GM12873 (cell line): ENCODE measurements at regions not wholly inside any gene's neighbourhood (a gene's known extent, or its start where the extent isn't known, plus 50 kb on each side); places are given as distances from the start of the nearest gene placed in this dataset.

ENCODE experiments used
- TF ChIP-seq, protein P1 (sequence below): IDR thresholded peaks from 2 replicates; pipeline ENCODE4 v1.5.1; 2012; ENCODE audit warnings: low read depth, mild to moderate bottlenecking, moderate library complexity, low read length, control low read depth; ENCODE audit not compliant: insufficient read depth; ENCODE audit errors: missing control alignments

DNA sequence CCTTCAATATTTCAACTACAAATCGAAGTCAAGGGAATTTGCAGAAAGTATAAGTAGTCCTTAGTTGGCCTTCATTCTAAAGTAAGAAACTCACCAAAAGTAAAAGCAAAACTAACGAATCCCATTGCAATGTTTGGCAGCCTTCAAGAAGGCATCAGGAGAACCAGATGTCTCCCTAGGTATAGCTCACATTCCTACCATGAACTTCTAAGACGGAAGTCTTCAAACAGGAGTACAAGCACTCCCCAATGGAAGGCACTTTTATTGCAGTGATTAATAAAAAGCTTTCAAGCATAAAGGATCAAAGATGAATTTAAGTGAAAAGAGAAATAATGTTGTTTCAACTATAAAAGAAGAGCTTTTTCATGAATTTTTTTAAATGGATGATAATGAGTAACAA, 236.0 kb upstream of the NR5A2 start:
- TF ChIP-seq, protein P1, sequence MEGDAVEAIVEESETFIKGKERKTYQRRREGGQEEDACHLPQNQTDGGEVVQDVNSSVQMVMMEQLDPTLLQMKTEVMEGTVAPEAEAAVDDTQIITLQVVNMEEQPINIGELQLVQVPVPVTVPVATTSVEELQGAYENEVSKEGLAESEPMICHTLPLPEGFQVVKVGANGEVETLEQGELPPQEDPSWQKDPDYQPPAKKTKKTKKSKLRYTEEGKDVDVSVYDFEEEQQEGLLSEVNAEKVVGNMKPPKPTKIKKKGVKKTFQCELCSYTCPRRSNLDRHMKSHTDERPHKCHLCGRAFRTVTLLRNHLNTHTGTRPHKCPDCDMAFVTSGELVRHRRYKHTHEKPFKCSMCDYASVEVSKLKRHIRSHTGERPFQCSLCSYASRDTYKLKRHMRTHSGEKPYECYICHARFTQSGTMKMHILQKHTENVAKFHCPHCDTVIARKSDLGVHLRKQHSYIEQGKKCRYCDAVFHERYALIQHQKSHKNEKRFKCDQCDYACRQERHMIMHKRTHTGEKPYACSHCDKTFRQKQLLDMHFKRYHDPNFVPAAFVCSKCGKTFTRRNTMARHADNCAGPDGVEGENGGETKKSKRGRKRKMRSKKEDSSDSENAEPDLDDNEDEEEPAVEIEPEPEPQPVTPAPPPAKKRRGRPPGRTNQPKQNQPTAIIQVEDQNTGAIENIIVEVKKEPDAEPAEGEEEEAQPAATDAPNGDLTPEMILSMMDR, result no peak

DNA sequence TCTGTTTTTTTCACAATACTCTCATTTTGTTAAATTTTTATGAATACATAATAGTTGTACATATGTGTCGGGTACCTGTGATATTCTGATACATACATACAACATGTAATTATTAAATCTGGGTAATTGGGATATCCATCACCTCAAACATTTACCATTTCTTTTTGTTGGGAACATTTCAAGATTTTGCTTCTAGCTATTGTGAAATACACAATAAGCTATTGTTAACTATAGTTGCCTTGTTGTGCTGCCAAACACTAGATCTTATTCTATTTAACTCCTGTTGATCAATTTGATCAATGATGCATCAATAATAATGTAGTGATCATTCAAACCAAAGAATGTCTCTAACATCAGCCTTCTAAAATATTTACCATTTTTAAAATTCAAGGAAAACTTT, 234.6 kb upstream of the NR5A2 start:
- TF ChIP-seq, protein P1, result no peak

- TF ChIP-seq, protein P1, result no peak
These were observed 233.2 kb upstream of the NR5A2 start for GRCh38 chr1:199794105-199794863.

DNA sequence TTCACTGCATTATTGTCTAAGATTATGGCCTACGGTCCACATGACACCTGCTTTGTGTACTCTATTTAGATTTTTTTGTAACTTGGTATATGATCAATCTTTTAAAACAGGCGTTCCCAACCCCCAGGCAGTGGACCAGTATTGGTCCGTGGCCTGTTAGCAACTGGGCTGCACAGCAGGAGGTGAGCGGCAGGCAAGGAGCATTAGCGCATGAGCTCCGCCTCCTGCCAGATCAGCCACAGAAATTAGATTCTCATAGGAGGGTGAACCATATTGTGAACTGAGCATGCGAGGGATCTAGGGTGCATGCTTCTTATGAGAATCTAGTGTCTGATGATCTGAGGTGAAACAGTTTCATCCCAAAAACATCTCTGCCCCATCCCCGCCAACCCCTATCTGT, 228.4 kb upstream of the NR5A2 start:
- TF ChIP-seq, protein P1, result no peak

- TF ChIP-seq, protein P1, result no peak
These were observed 223.0 kb upstream of the NR5A2 start for GRCh38 chr1:199804526-199804925.

GRCh38 chr1:199808110-199808870, 219.2 kb upstream of the NR5A2 start:
- TF ChIP-seq, protein P1, result no peak

DNA sequence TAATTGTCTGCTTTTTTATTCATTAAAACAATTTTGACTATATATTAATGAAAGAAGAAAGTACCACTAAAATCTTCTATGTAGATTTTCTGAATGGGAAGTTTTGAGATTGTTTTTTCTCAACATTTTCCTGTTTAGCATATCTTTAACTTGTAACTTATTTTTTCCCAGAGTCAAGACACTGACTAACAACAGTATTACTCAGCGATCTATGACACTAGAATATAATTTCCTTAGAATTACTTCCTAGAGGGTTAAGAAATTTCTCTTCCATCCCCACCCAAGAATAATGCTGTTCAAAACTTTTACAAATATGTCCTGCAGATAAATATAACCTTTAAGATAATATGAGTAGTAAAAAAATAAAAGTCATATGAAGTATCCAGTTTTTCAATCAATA, 218.2 kb upstream of the NR5A2 start:
- TF ChIP-seq, protein P1, result no peak
